GM12891 (cell line): ENCODE measurements at regions not wholly inside any gene's neighbourhood (a gene's known extent, or its start where the extent isn't known, plus 50 kb on each side); places are given as distances from the start of the nearest gene placed in this dataset.

Source experiments
- DNase-seq: peaks from one replicate; pipeline ENCODE4 v3.0.0; 2011; ENCODE audit warnings: low spot score; ENCODE audit not compliant: insufficient read length
- FAIRE-seq: peaks from 2 replicates; lab custom pipeline; 2011; peaks lifted over from hg19 to GRCh38; lab: Jason Lieb, UNC
- PAX5 ChIP-seq: IDR thresholded peaks from 2 replicates; pipeline ENCODE4 v1.6.1; 2011; ENCODE audit warnings: low read length, moderate library complexity, mild to moderate bottlenecking; ENCODE audit not compliant: insufficient read depth, severe bottlenecking
- POLR2A ChIP-seq: IDR thresholded peaks from 2 replicates; pipeline ENCODE4 v1.6.1; 2011; ENCODE audit warnings: low read depth, low read length, control low read depth
- POLR2AphosphoS5 ChIP-seq: IDR thresholded peaks from 2 replicates; pipeline ENCODE4 v1.6.1; 2011; ENCODE audit warnings: low read depth, low read length, control low read depth
- POU2F2 ChIP-seq: IDR thresholded peaks from 2 replicates; pipeline ENCODE4 v1.6.1; 2011; ENCODE audit warnings: low read depth, mild to moderate bottlenecking, control low read depth, low read length, moderate library complexity
- SPI1 ChIP-seq: IDR thresholded peaks from 2 replicates; pipeline ENCODE4 v1.6.1; 2011; ENCODE audit warnings: low read depth, low read length, control low read depth
- TAF1 ChIP-seq: IDR thresholded peaks from 2 replicates; pipeline ENCODE4 v1.6.1; 2011; ENCODE audit warnings: low read depth, low read length, control low read depth

- no peak for DNase-seq
- no peak for FAIRE-seq
- TF ChIP-seq PAX5 (no peak), SPI1 (no peak), POLR2A (no peak), POU2F2 (no peak), TAF1 (no peak), POLR2AphosphoS5 (no peak)
These were observed 371.9 kb downstream of the HS3ST3B1 start for GRCh38 chr17:14672830-14673229.

- TF ChIP-seq SPI1 (no peak), PAX5 (no peak), POU2F2 (no peak), TAF1 (no peak), POLR2AphosphoS5 (no peak), POLR2A (no peak)
- no peak for FAIRE-seq
- DNase-seq = no peak
These were observed 370.0 kb downstream of the HS3ST3B1 start for GRCh38 chr17:14670861-14671260.

GRCh38 chr17:14664511-14664910 is 363.6 kb downstream of the HS3ST3B1 start:
- TF ChIP-seq POLR2A = no peak
- TF ChIP-seq PAX5 = no peak
- no peak for TF ChIP-seq POU2F2
- TF ChIP-seq SPI1 = no peak
- no peak for TF ChIP-seq POLR2AphosphoS5
- TF ChIP-seq TAF1 = no peak
- no peak for DNase-seq
- FAIRE-seq = no peak

GRCh38 chr17:14641117-14641516 is 340.2 kb downstream of the HS3ST3B1 start:
- DNase-seq (no peak), FAIRE-seq (no peak)
- TF ChIP-seq PAX5 (no peak), SPI1 (no peak), POLR2AphosphoS5 (no peak), TAF1 (no peak), POLR2A (no peak), POU2F2 (no peak)

- no peak for DNase-seq
- TF ChIP-seq TAF1 = no peak
- no peak for TF ChIP-seq POLR2A
- TF ChIP-seq POU2F2 = no peak
- TF ChIP-seq POLR2AphosphoS5 = no peak
- no peak for TF ChIP-seq PAX5
- TF ChIP-seq SPI1 = no peak
- FAIRE-seq = no peak
These were observed 336.4 kb downstream of the HS3ST3B1 start for GRCh38 chr17:14637260-14637659.

- FAIRE-seq = no peak
- TF ChIP-seq POU2F2 = no peak
- no peak for TF ChIP-seq PAX5
- no peak for TF ChIP-seq TAF1
- no peak for TF ChIP-seq POLR2A
- TF ChIP-seq POLR2AphosphoS5 = no peak
- no peak for TF ChIP-seq SPI1
- no peak for DNase-seq
These were observed 329.7 kb downstream of the HS3ST3B1 start for GRCh38 chr17:14630621-14631020.

GRCh38 chr17:14630046-14630445 is 329.2 kb downstream of the HS3ST3B1 start:
- TF ChIP-seq POLR2A = no peak
- TF ChIP-seq PAX5 = no peak
- TF ChIP-seq SPI1 = no peak
- TF ChIP-seq TAF1 = no peak
- no peak for TF ChIP-seq POU2F2
- no peak for TF ChIP-seq POLR2AphosphoS5
- FAIRE-seq (no peak), DNase-seq (no peak)

- TF ChIP-seq TAF1 (no peak), POLR2AphosphoS5 (no peak), POU2F2 (no peak), SPI1 (no peak), POLR2A (no peak), PAX5 (no peak)
- no peak for FAIRE-seq
- DNase-seq = no peak
These were observed 321.8 kb downstream of the HS3ST3B1 start for GRCh38 chr17:14622615-14623101.

- TF ChIP-seq TAF1 = no peak
- no peak for TF ChIP-seq POLR2A
- no peak for TF ChIP-seq SPI1
- TF ChIP-seq POU2F2 = no peak
- TF ChIP-seq POLR2AphosphoS5 = no peak
- no peak for TF ChIP-seq PAX5
- no peak for FAIRE-seq
- no peak for DNase-seq
These were observed 321.1 kb downstream of the HS3ST3B1 start for GRCh38 chr17:14621826-14622614.
